ENCODE measurements at regions not wholly inside any gene's neighbourhood (a gene's known extent, or its start where the extent isn't known, plus 50 kb on each side); places are given as distances from the start of the nearest gene placed in this dataset.

DNA sequence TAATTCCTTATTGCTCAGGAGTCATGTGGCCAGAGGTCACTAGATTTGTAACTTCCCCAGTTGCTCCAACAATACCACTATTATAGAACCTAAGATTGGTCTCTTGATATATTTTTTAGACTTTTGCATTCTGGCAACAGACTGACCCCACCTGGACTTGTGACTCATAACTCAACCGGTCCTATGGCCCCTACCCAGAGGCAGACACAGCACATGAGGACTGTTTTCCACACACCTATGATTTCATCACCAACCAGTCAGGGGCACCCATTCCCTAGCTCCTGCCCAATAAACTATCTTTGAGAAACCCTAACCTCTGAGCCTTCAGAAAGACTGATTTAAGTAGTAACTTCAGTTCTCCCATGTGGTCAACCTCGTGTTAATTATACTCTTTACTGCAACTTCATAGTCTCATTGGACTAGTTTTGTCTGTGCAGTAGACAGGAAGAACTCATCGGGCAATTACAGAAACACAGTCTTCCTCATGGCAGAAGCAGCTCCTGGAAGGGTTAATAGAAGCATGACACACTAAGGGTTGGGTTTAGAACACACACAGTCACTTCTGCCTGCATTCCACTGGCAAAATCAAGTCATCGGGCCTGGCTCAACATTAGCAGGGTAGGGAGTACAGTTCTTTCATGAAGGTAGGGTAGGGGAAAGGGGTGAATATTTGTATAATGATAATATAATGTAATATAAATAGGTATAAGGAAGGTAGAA lies 251.8 kb downstream of the UQCRFS1 start:
- Histone ChIP-seq H3K4me3 (no peak overlapping the region), H3K9me3 (no peaks in the 10 kb centered on the region), H3K4me1 (no peaks in the 10 kb centered on the region), H3K36me3 (no peaks in the 10 kb centered on the region), H3K27me3 (no peaks in the 10 kb centered on the region), H3K27ac (no peak overlapping the region), H3K9ac (ENCODE audit: low read depth in 2 of 2, low read length in 2 of 2) (no peak overlapping the region)
- no peak for TF ChIP-seq CTCF (IDR thresholded peaks at IDR 0.05)
- intact Hi-C loops (cut with DNase I), result no loop called here
- DNase-seq, result no peak

- H3K9ac ChIP-seq (ENCODE audit: low read depth in 2 of 2, low read length in 2 of 2), result no peak overlapping the region
- H3K4me3 ChIP-seq, result no peak overlapping the region
- no peaks in the 10 kb centered on the region for H3K9me3 ChIP-seq
- no peak overlapping the region for H3K27ac ChIP-seq
- TF ChIP-seq CTCF (IDR thresholded peaks at IDR 0.05), result no peak
- H3K36me3 ChIP-seq, result no peaks in the 10 kb centered on the region
- DNase-seq, result no peak
- intact Hi-C loops (cut with DNase I), result no loop called here
- no peaks in the 10 kb centered on the region for H3K27me3 ChIP-seq
- H3K4me1 ChIP-seq, result no peaks in the 10 kb centered on the region
These were observed 252.4 kb downstream of the UQCRFS1 start for GRCh38 chr19:28960586-28960985.

DNA sequence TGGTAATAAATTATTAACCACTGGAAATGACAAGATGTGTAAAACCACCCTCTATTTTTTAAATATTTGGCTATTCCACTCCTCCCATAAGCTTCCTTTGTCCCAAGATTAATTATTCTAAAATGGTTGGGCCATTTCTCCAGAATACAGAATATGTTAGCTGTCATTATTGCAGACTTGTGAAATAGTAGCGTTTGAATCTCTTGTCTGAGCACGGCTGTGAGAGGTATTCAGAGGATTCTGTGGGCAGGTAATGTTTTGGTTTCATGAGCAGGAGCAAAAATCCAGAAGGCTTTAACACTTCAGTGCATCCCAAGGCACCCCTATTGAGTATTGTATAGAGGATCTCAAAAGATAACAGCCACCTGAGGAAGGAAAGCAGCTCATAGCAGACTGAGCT lies 256.0 kb downstream of the UQCRFS1 start:
- no peaks in the 10 kb centered on the region for H3K4me1 ChIP-seq
- no peak overlapping the region for H3K27ac ChIP-seq
- TF ChIP-seq CTCF (IDR thresholded peaks at IDR 0.05), result no peak
- intact Hi-C loops (cut with DNase I), result no loop called here
- no peaks in the 10 kb centered on the region for H3K27me3 ChIP-seq
- H3K9me3 ChIP-seq, result no peaks in the 10 kb centered on the region
- H3K9ac ChIP-seq (ENCODE audit: low read depth in 2 of 2, low read length in 2 of 2), result no peak overlapping the region
- H3K4me3 ChIP-seq, result no peak overlapping the region
- DNase-seq, result no peak
- no peaks in the 10 kb centered on the region for H3K36me3 ChIP-seq

GRCh38 chr19:28956421-28956820 lies 256.5 kb downstream of the UQCRFS1 start:
- H3K27ac ChIP-seq, result no peak overlapping the region
- intact Hi-C loops (cut with DNase I), result no loop called here
- no peaks in the 10 kb centered on the region for H3K27me3 ChIP-seq
- no peaks in the 10 kb centered on the region for H3K9me3 ChIP-seq
- TF ChIP-seq CTCF (IDR thresholded peaks at IDR 0.05), result no peak
- H3K36me3 ChIP-seq, result no peaks in the 10 kb centered on the region
- no peak overlapping the region for H3K9ac ChIP-seq (ENCODE audit: low read depth in 2 of 2, low read length in 2 of 2)
- no peak for DNase-seq
- H3K4me1 ChIP-seq, result no peaks in the 10 kb centered on the region
- no peak overlapping the region for H3K4me3 ChIP-seq

- no peak for DNase-seq
- intact Hi-C loops (cut with DNase I), result no loop called here
- no peak for TF ChIP-seq CTCF (IDR thresholded peaks at IDR 0.05)
- Histone ChIP-seq H3K36me3 (no peaks in the 10 kb centered on the region), H3K27me3 (no peaks in the 10 kb centered on the region), H3K9me3 (no peaks in the 10 kb centered on the region), H3K9ac (ENCODE audit: low read depth in 2 of 2, low read length in 2 of 2) (no peak overlapping the region), H3K27ac (no peak overlapping the region), H3K4me1 (no peaks in the 10 kb centered on the region), H3K4me3 (no peak overlapping the region)
These were observed 263.4 kb downstream of the UQCRFS1 start for GRCh38 chr19:28949535-28949934.
